Nephron (organoid): ENCODE measurements at regions not wholly inside any gene's neighbourhood (a gene's known extent, or its start where the extent isn't known, plus 50 kb on each side); places are given as distances from the start of the nearest gene placed in this dataset.
"Not testable (repeated sequence)": the region's sequence is repeated elsewhere in the genome, so short reads cannot be mapped to it uniquely, and the experiment has no call there.

Source experiments
- H3K27ac Mint-ChIP-seq, 3 experiments: 2 replicates each; pipeline ENCODE4 v1.8.0; 2020; ENCODE audit warnings: mixed read lengths in 3 of 3, mild to moderate bottlenecking in 2 of 3, moderate library complexity in 1 of 3
- H3K27me3 Mint-ChIP-seq: 2 replicates; pipeline ENCODE4 v1.8.0; 2021; ENCODE audit warnings: low read depth, mild to moderate bottlenecking, moderate library complexity, mixed read lengths
- H3K36me3 Mint-ChIP-seq: 2 replicates; pipeline ENCODE4 v1.8.0; 2020; ENCODE audit warnings: low read depth, mixed read lengths
- H3K4me1 Mint-ChIP-seq: 2 replicates; pipeline ENCODE4 v1.8.0; 2020; ENCODE audit warnings: mixed read lengths
- H3K4me3 Mint-ChIP-seq, 3 experiments: 2 replicates each; pipeline ENCODE4 v1.8.0; 2020; ENCODE audit warnings: mild to moderate bottlenecking in 3 of 3, mixed read lengths in 3 of 3, moderate library complexity in 2 of 3
- H3K9me3 Mint-ChIP-seq: 2 replicates; pipeline ENCODE4 v1.8.0; 2020; ENCODE audit warnings: mixed read lengths
- CTCF ChIP-seq, 3 experiments: fragments of 200-600 bp; sonication (generic); IDR thresholded peaks; one replicate each; pipeline ENCODE4 v1.5.0; 2021; ENCODE audit warnings: antibody characterized with exemption in 3 of 3; ENCODE audit not compliant: unreplicated experiment in 3 of 3

- peak overlapping the region in 1 of 3 experiments; percentile 38 for H3K27ac Mint-ChIP-seq
- H3K27me3 Mint-ChIP-seq, result peaks cover 14% of the 10 kb centered on the region
- no peak overlapping the region for H3K4me3 Mint-ChIP-seq
- no peaks in the 10 kb centered on the region for H3K36me3 Mint-ChIP-seq
- TF ChIP-seq CTCF (IDR thresholded peaks at IDR 0.05; ENCODE audit: unreplicated experiment in 3 of 3), result no peak
- no peaks in the 10 kb centered on the region for H3K4me1 Mint-ChIP-seq
- peaks cover 2% of the 10 kb centered on the region for H3K9me3 Mint-ChIP-seq
These were observed 203.5 kb downstream of the LPIN1 start for GRCh38 chr2:11949732-11950523.

- no peak for TF ChIP-seq CTCF (IDR thresholded peaks at IDR 0.05; ENCODE audit: unreplicated experiment in 3 of 3)
- Mint-ChIP-seq H3K27ac (no peak overlapping the region), H3K4me3 (no peak overlapping the region)
These were observed 204.5 kb downstream of the LPIN1 start for GRCh38 chr2:11950896-11951295.

GRCh38 chr2:11951492-11951891 lies 205.1 kb downstream of the LPIN1 start:
- not testable (repeated sequence) for H3K27ac Mint-ChIP-seq, H3K9me3 Mint-ChIP-seq, H3K36me3 Mint-ChIP-seq, H3K4me3 Mint-ChIP-seq, H3K4me1 Mint-ChIP-seq
- H3K27me3 Mint-ChIP-seq, result peaks cover 29% of the 10 kb centered on the region

More at GRCh38 chr2:11950896-11951295, 204.5 kb downstream of the LPIN1 start:
- no peaks in the 10 kb centered on the region for H3K4me1 Mint-ChIP-seq
- H3K9me3 Mint-ChIP-seq, result peaks cover 2% of the 10 kb centered on the region
- H3K27me3 Mint-ChIP-seq, result peaks cover 23% of the 10 kb centered on the region
- no peaks in the 10 kb centered on the region for H3K36me3 Mint-ChIP-seq

- no peak overlapping the region for H3K27ac Mint-ChIP-seq
- no peak overlapping the region for H3K4me3 Mint-ChIP-seq
- TF ChIP-seq CTCF (IDR thresholded peaks at IDR 0.05; ENCODE audit: unreplicated experiment in 3 of 3), result no peak
- peaks cover 35% of the 10 kb centered on the region for H3K27me3 Mint-ChIP-seq
- H3K9me3 Mint-ChIP-seq, result peaks cover 2% of the 10 kb centered on the region
- no peaks in the 10 kb centered on the region for H3K36me3 Mint-ChIP-seq
- no peaks in the 10 kb centered on the region for H3K4me1 Mint-ChIP-seq
These were observed 206.8 kb downstream of the LPIN1 start for GRCh38 chr2:11953258-11953657.

- Mint-ChIP-seq H3K36me3 (no peaks in the 10 kb centered on the region), H3K4me1 (no peaks in the 10 kb centered on the region), H3K9me3 (peaks cover 5% of the 10 kb centered on the region), H3K4me3 (no peak overlapping the region), H3K27me3 (peaks cover 41% of the 10 kb centered on the region), H3K27ac (no peak overlapping the region)
- no peak for TF ChIP-seq CTCF (IDR thresholded peaks at IDR 0.05; ENCODE audit: unreplicated experiment in 3 of 3)
These were observed 208.9 kb downstream of the LPIN1 start for GRCh38 chr2:11955314-11955713.

GRCh38 chr2:11955884-11956291 lies 209.5 kb downstream of the LPIN1 start:
- Mint-ChIP-seq H3K27ac (no peak overlapping the region), H3K4me1 (no peaks in the 10 kb centered on the region), H3K4me3 (no peak overlapping the region), H3K36me3 (no peaks in the 10 kb centered on the region), H3K9me3 (peaks cover 5% of the 10 kb centered on the region), H3K27me3 (peaks cover 44% of the 10 kb centered on the region)
- no peak for TF ChIP-seq CTCF (IDR thresholded peaks at IDR 0.05; ENCODE audit: unreplicated experiment in 3 of 3)
